ENCODE measurements at regions not wholly inside any gene's neighbourhood (a gene's known extent, or its start where the extent isn't known, plus 50 kb on each side); places are given as distances from the start of the nearest gene placed in this dataset.

DNA sequence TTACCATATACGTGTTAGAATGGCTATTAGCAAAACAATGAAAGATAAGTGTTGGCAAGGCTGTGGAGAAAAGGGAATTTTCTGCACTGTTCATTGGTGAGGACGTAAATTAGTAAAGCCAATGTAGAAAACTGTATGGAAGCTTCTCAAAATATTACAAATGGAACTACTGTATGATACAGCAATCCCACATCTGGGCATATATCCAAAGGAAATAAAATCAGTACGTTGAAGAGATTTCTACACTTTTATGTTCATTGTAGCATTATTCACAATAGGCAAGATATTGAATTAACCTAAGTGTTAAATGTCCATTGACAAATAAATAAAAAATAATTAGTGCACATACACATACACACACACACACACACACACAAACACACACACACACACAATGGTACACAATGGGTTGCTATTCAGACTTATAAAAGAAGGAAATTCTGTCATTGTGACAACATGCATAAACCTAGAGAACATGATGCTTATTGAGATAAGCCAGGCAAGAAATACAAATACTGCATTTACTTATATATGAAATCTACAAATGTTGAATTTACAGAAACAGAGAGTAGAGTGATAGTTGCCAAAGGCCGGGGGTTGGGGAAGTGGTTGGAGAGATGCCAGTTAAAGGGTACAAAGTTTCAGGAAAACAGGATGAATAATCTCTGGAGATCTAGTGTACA, 565.8 kb upstream of the LRRC4C start:
- no TSS peak for BruUV-seq (replicated peaks)
- no peak for TF ChIP-seq TCF7L2 (IDR thresholded peaks at IDR 0.05; ENCODE audit: low read depth, low read length)
- TF ChIP-seq, protein P1, sequence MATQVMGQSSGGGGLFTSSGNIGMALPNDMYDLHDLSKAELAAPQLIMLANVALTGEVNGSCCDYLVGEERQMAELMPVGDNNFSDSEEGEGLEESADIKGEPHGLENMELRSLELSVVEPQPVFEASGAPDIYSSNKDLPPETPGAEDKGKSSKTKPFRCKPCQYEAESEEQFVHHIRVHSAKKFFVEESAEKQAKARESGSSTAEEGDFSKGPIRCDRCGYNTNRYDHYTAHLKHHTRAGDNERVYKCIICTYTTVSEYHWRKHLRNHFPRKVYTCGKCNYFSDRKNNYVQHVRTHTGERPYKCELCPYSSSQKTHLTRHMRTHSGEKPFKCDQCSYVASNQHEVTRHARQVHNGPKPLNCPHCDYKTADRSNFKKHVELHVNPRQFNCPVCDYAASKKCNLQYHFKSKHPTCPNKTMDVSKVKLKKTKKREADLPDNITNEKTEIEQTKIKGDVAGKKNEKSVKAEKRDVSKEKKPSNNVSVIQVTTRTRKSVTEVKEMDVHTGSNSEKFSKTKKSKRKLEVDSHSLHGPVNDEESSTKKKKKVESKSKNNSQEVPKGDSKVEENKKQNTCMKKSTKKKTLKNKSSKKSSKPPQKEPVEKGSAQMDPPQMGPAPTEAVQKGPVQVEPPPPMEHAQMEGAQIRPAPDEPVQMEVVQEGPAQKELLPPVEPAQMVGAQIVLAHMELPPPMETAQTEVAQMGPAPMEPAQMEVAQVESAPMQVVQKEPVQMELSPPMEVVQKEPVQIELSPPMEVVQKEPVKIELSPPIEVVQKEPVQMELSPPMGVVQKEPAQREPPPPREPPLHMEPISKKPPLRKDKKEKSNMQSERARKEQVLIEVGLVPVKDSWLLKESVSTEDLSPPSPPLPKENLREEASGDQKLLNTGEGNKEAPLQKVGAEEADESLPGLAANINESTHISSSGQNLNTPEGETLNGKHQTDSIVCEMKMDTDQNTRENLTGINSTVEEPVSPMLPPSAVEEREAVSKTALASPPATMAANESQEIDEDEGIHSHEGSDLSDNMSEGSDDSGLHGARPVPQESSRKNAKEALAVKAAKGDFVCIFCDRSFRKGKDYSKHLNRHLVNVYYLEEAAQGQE (IDR thresholded peaks at IDR 0.05; ENCODE audit: insufficient read depth in 1 of 2, low read depth in 2 of 2, low read length in 1 of 2), result no peak
- TF ChIP-seq SIN3A (IDR thresholded peaks at IDR 0.05; ENCODE audit: borderline replicate concordance, insufficient read depth, low read depth, low read length), result no peak
- TF ChIP-seq, protein P2, sequence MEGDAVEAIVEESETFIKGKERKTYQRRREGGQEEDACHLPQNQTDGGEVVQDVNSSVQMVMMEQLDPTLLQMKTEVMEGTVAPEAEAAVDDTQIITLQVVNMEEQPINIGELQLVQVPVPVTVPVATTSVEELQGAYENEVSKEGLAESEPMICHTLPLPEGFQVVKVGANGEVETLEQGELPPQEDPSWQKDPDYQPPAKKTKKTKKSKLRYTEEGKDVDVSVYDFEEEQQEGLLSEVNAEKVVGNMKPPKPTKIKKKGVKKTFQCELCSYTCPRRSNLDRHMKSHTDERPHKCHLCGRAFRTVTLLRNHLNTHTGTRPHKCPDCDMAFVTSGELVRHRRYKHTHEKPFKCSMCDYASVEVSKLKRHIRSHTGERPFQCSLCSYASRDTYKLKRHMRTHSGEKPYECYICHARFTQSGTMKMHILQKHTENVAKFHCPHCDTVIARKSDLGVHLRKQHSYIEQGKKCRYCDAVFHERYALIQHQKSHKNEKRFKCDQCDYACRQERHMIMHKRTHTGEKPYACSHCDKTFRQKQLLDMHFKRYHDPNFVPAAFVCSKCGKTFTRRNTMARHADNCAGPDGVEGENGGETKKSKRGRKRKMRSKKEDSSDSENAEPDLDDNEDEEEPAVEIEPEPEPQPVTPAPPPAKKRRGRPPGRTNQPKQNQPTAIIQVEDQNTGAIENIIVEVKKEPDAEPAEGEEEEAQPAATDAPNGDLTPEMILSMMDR (IDR thresholded peaks at IDR 0.05), result no peak
- TF ChIP-seq POLR2AphosphoS5 (IDR thresholded peaks at IDR 0.05; ENCODE audit: low read depth, low read length), result no peak
- intact Hi-C loops (cut with micrococcal nuclease; ENCODE audit: unreplicated experiment), result no loop called here

DNA sequence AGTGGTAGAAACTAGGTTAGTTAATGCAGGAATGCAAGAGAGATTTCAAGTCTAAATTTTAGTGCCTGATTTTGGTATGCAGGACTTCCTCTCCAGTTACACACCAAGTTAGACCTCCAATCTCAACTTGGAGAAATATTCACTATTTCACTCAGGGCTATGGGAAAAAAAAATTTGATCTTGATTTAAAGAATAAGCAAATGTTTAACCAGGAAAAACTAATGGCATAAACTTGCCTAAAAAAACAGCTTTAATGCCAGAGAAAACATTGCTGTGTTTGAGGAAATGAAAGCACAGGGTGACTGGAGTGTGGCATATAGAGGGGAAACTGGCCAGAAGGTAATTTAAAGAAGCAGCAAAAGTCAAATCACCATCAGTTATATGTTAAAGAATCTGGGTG, 575.4 kb upstream of the LRRC4C start:
- no TSS peak for BruUV-seq (replicated peaks)
- in situ Hi-C loops (cut with HindIII; ENCODE audit: low pct_unique_long_range_greater_than_20kb, low sequenced_read_pairs), result no loop called here
- Histone ChIP-seq H3K4me1 (ENCODE audit: control insufficient read depth, insufficient read depth, low read length) (no peaks in the 10 kb centered on the region), H3K4me3 (ENCODE audit: low read depth in 2 of 2, low read length in 2 of 2) (no peak overlapping the region), H3K36me3 (ENCODE audit: control insufficient read depth, insufficient read depth, low read length) (no peaks in the 10 kb centered on the region), H3K27me3 (ENCODE audit: control insufficient read depth, insufficient read depth, low read length) (no peaks in the 10 kb centered on the region), H3K9me3 (ENCODE audit: control insufficient read depth, insufficient read depth, low read depth, low read length) (no peaks in the 10 kb centered on the region; the same call in 1 of the 2 replicates), H3K27ac (ENCODE audit: low read length) (no peak overlapping the region)
- intact Hi-C loops (cut with micrococcal nuclease; ENCODE audit: unreplicated experiment), result no loop called here
- no peak for DNase-seq (ENCODE audit: low read depth, low spot score)
- ChIA-PET POLR2A (no interaction called here), CTCF (no interaction called here)
- ATAC-seq, result no peak
- TF ChIP-seq POLR2AphosphoS5 (IDR thresholded peaks at IDR 0.05; ENCODE audit: low read depth, low read length) (no peak), TCF7L2 (IDR thresholded peaks at IDR 0.05; ENCODE audit: low read depth, low read length) (no peak), SIN3A (IDR thresholded peaks at IDR 0.05; ENCODE audit: borderline replicate concordance, insufficient read depth, low read depth, low read length) (no peak)
- TF ChIP-seq, protein P1 (IDR thresholded peaks at IDR 0.05; ENCODE audit: insufficient read depth in 1 of 2, low read depth in 2 of 2, low read length in 1 of 2), result no peak
- TF ChIP-seq, protein P2 (IDR thresholded peaks at IDR 0.05), result no peak

More for the DNA sequence above, 565.8 kb upstream of the LRRC4C start:
- ChIA-PET CTCF (no interaction called here), POLR2A (no interaction called here)
- H3K27me3 ChIP-seq (ENCODE audit: control insufficient read depth, insufficient read depth, low read length), result no peaks in the 10 kb centered on the region
- no peaks in the 10 kb centered on the region for H3K4me1 ChIP-seq (ENCODE audit: control insufficient read depth, insufficient read depth, low read length)
- no peaks in the 10 kb centered on the region; the same call in 1 of the 2 replicates for H3K9me3 ChIP-seq (ENCODE audit: control insufficient read depth, insufficient read depth, low read depth, low read length)
- in situ Hi-C loops (cut with HindIII; ENCODE audit: low pct_unique_long_range_greater_than_20kb, low sequenced_read_pairs), result no loop called here
- H3K36me3 ChIP-seq (ENCODE audit: control insufficient read depth, insufficient read depth, low read length), result no peaks in the 10 kb centered on the region
- DNase-seq (ENCODE audit: low read depth, low spot score), result no peak
- H3K27ac ChIP-seq (ENCODE audit: low read length), result no peak overlapping the region
- no peak for ATAC-seq
- H3K4me3 ChIP-seq (ENCODE audit: low read depth in 2 of 2, low read length in 2 of 2), result no peak overlapping the region

Measured in Panc1 (cell line).